ENCODE measurements at regions not wholly inside any gene's neighbourhood (a gene's known extent, or its start where the extent isn't known, plus 50 kb on each side); places are given as distances from the start of the nearest gene placed in this dataset.

- H2AFZ ChIP-seq, result no peak overlapping the region
- H4K20me1 ChIP-seq (ENCODE audit: insufficient read depth, poor library complexity, severe bottlenecking), result no peaks in the 10 kb centered on the region
- H3K4me1 ChIP-seq (ENCODE audit: insufficient read depth), result peaks cover 5% of the 10 kb centered on the region
- DNase-seq (ENCODE audit: low spot score), result no peak
- no peaks in the 10 kb centered on the region for H3K9me3 ChIP-seq (ENCODE audit: low read depth)
- no peak overlapping the region for H3K4me3 ChIP-seq
- no peak overlapping the region for H3K4me2 ChIP-seq
- H3K27me3 ChIP-seq, result no peaks in the 10 kb centered on the region
- no peaks in the 10 kb centered on the region for H3K36me3 ChIP-seq (replicated peaks; ENCODE audit: insufficient read depth, low read depth)
- H3K79me2 ChIP-seq, result no peaks in the 10 kb centered on the region
- H3K9me2 ChIP-seq (replicated peaks; ENCODE audit: insufficient read depth), result no peaks in the 10 kb centered on the region
- no peak overlapping the region for H3K27ac ChIP-seq
- no peak for TF ChIP-seq EZH2 (IDR thresholded peaks at IDR 0.05; ENCODE audit: borderline replicate concordance)
- no peak for TF ChIP-seq EZH2phosphoT487 (IDR thresholded peaks at IDR 0.05; ENCODE audit: low read depth, severe bottlenecking, unreplicated experiment)
- no peak for TF ChIP-seq CTCF (IDR thresholded peaks at IDR 0.05; ENCODE audit: poor library complexity)
Measured at GRCh38 chr20:12175538-12175937, 257.8 kb downstream of the BTBD3 start.

GRCh38 chr20:12177657-12178293 lies 260.1 kb downstream of the BTBD3 start:
- H3K79me2 ChIP-seq, result no peaks in the 10 kb centered on the region
- peak overlapping the region; percentile 21 for H3K4me2 ChIP-seq
- H3K36me3 ChIP-seq (replicated peaks; ENCODE audit: insufficient read depth, low read depth), result no peaks in the 10 kb centered on the region

GRCh38 chr20:12179692-12180091 lies 262.0 kb downstream of the BTBD3 start:
- Histone ChIP-seq H3K9me3 (ENCODE audit: low read depth) (no peaks in the 10 kb centered on the region), H3K27ac (no peak overlapping the region), H2AFZ (no peak overlapping the region), H3K4me3 (no peak overlapping the region), H3K4me2 (no peak overlapping the region), H4K20me1 (ENCODE audit: insufficient read depth, poor library complexity, severe bottlenecking) (no peaks in the 10 kb centered on the region), H3K79me2 (no peaks in the 10 kb centered on the region), H3K27me3 (no peaks in the 10 kb centered on the region), H3K9me2 (replicated peaks; ENCODE audit: insufficient read depth) (no peaks in the 10 kb centered on the region), H3K36me3 (replicated peaks; ENCODE audit: insufficient read depth, low read depth) (no peaks in the 10 kb centered on the region), H3K4me1 (ENCODE audit: insufficient read depth) (peaks cover 5% of the 10 kb centered on the region)
- 33% methylated on average over 1 of the region's 1 CpG for WGBS (ENCODE audit: low lambda C conversion rate, missing lambda C conversion rate)
- DNase-seq (ENCODE audit: low spot score), result no peak
- TF ChIP-seq EZH2 (IDR thresholded peaks at IDR 0.05; ENCODE audit: borderline replicate concordance) (no peak), CTCF (IDR thresholded peaks at IDR 0.05; ENCODE audit: poor library complexity) (no peak), EZH2phosphoT487 (IDR thresholded peaks at IDR 0.05; ENCODE audit: low read depth, severe bottlenecking, unreplicated experiment) (no peak)

More at GRCh38 chr20:12177657-12178293, 260.1 kb downstream of the BTBD3 start:
- no peak overlapping the region for H3K4me3 ChIP-seq
- TF ChIP-seq EZH2 (IDR thresholded peaks at IDR 0.05; ENCODE audit: borderline replicate concordance), result no peak
- no peak for TF ChIP-seq EZH2phosphoT487 (IDR thresholded peaks at IDR 0.05; ENCODE audit: low read depth, severe bottlenecking, unreplicated experiment)
- TF ChIP-seq CTCF (IDR thresholded peaks at IDR 0.05; ENCODE audit: poor library complexity), result no peak
- H3K9me2 ChIP-seq (replicated peaks; ENCODE audit: insufficient read depth), result no peaks in the 10 kb centered on the region
- no peaks in the 10 kb centered on the region for H3K9me3 ChIP-seq (ENCODE audit: low read depth)
- DNase-seq (ENCODE audit: low spot score), result peak; percentile 34
- 62% methylated on average over 3 of the region's 3 CpGs for WGBS (ENCODE audit: low lambda C conversion rate, missing lambda C conversion rate)
- H3K27me3 ChIP-seq, result no peaks in the 10 kb centered on the region
- H3K4me1 ChIP-seq (ENCODE audit: insufficient read depth), result peaks cover 5% of the 10 kb centered on the region
- H3K27ac ChIP-seq, result peak overlapping the region; percentile 35
- no peak overlapping the region for H2AFZ ChIP-seq
- H4K20me1 ChIP-seq (ENCODE audit: insufficient read depth, poor library complexity, severe bottlenecking), result no peaks in the 10 kb centered on the region

All from hepatocyte (in vitro differentiated cells).